Brain pericyte (primary cell): ENCODE measurements at regions not wholly inside any gene's neighbourhood (a gene's known extent, or its start where the extent isn't known, plus 50 kb on each side); places are given as distances from the start of the nearest gene placed in this dataset.

Experiments used
- DNase-seq: peaks from one replicate; pipeline ENCODE4 v3.0.0-alpha.2; 2012; ENCODE audit warnings: low read depth, low spot score

DNA sequence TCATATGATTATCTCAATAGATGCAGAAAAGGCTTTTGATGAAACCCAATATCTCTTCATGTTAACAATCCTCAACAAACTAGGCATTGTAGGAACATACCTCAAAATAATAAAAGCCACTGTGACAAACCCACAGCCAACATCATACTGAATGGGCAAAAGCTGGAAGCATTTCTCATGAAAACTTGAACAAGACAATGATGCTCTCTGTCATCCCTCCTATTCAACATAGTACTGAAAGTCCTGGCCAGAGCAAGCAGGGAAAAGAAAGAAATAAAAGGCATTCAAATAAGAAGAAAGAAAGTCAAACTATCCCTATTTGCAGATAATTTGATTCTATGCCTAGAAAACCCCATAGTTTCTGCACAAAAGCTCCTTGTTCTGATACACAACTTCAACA is 999.2 kb upstream of the GOT2 start:
- DNase-seq: no peak

- no peak for DNase-seq
Measured at GRCh38 chr16:59729613-59730012, 995.5 kb upstream of the GOT2 start.

- no peak for DNase-seq
Measured at GRCh38 chr16:59719121-59719520, 985.0 kb upstream of the GOT2 start.

DNA sequence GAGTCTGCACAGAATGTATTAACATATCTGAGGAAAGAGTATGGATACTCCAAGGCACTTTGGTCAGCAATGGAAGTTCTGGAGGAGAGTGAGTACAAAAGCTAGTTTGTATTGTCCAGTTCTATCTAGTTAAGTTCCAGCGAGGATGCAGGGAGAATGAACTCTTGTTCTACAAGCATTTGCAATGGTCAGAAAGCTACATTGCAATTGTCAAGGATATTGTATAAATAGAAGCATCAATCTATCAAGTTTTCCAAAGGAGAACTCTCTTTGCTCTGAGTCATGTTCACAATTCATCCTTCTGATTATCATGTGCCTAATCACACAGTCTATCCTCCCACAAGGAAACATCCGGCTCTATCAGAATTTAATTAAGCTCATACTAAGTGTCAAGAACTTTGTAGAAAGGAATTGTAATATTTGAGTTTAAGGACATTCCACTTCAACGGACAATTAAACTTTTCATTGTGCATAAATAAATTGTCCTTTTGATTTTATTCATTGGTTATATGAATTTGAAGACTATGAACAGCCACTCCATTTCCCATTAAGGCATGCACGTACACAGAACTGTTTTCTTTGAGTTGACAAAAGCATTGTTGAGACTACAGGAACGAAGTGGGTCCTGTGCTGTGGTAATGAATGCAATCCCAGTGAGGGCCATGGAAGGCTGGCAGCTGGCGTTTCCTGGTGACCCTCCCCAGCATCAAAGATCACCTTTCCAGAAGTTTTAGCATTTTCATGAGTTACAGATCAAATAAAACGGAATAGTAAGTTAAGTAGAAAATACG is 973.5 kb upstream of the GOT2 start:
- no peak for DNase-seq

DNA sequence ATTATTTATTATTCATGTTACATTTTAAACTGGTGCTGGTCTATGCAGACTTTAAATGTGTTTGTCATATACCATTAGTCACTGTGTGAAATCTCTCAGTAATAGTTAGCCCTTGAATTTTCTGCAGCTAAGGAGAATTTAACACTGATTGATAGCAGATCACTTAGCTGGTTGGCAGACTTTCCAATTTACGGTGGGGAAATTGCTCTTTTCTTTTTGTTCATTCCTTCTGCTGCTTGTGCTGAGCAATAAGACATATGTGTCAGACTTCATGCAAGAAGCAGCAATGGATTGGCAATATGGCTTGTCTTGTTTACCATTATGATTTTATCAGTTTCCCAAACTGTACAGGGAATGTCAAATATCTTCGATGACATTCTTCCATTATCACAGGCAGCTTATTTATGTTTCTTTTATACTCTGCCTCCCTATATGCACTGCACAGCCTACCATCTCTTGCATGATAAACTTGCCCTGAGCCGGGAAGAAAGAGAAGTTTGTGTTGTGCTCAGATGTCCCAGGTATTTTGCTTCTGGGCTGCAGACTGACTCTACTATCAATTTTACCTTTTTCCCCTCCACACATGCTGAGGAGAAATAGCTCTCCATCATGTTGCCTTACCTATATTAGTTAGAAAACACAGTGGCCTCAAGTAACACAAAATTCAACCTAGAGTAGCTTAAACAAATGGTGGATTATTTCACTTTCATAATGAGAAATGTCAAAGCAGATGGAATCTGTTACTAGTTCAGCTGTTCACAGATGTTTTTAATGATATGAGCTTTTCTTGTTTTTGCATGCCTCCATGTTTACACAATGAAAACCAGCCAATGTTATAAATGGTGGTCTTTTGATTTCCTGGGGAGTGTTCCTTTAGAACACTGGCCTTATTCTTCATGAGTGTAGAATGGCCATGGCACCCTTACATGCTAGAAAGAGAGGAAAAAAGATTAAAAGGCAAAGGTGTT is 968.1 kb upstream of the GOT2 start:
- no peak for DNase-seq

DNA sequence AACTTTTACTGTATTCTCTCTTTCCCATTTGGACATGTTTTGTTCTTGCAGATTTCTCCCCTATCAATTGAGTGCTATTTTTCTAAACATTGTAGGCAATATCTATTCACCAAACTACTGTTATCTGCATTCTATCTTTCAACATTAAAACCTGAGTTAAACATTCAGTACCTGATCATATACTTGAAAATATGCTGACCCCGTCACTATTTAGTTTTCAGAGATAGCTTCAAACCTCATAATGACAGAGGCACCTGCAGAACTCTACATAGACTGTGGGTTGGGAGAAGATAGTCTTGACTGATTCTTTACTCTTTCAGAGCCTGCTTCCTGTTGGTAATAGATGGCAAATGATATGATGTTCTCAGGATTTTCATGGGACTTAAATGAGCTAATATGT is 965.7 kb upstream of the GOT2 start:
- no peak for DNase-seq

DNA sequence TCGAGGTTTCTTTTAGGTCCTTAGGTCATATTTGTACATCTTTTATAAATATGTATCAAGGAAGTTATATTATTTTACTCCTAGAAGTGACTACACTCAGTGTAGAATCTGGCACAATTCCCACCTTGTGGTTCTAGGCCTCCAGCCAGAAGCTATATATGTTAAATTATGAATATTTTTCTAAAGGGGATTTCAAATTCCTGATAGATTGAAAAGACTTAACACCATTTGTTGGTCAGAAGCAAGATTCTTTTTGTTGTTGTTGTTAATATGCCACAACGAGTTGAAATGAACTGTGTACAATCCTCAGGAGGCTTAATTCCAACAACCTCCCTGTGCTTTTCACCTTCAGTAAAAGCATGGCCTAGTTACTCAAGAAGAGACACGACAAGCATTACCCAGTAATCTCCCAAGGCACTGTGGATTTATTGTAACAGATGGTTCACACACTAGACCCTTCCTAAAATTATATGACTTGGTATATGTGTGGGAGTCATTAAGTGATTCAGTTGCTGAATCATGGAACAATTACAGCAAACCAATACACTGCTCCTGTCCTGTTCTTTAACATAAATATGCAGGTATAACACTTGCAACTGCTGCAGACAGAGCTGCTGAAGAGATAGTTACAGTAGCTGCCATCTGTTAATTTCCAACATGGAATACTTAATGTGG is 964.4 kb upstream of the GOT2 start:
- peak; percentile 61 for DNase-seq

GRCh38 chr16:59697761-59698160 is 963.6 kb upstream of the GOT2 start:
- peak; percentile 67 for DNase-seq

GRCh38 chr16:59697236-59697635 is 963.1 kb upstream of the GOT2 start:
- no peak for DNase-seq

GRCh38 chr16:59696495-59696894 is 962.4 kb upstream of the GOT2 start:
- no peak for DNase-seq

DNA sequence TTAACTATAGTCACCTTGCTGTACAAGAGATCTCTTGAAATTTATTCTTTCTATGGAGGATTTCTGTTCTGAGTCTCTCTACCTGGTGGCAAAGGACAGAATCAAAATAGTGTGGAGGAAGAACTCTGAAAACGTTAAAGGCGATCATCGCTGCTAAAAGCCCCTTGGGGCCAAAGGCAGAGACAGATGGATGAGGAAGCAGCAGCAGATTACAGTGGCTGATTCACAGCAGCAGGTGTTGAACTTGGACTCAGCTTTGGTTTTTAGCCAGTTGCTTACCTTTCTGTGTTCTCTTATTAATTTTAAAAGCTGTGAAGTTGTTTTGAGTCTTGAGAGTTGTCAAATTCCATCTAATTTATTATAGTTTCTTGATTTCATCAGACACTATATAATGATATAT is 956.1 kb upstream of the GOT2 start:
- DNase-seq: no peak

DNA sequence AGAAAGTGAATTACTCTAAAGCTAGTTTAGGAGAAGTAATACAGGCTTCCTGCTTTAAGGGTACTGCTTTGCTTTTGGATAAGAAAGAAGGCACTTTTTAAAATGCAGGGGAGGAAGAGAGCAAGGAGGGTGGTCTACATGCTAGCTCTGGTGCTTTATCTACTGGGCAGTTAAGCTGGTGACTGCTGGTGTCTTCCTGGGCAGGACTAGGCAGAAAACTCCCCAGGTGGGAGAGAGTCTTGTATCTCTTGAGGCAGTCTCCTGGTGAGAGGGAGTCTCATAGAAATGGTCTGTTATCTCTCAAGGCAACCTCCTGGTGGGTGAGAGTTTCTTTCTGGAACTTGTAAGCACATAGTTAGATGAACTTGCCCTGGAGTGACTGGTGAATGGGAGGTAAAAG is 953.9 kb upstream of the GOT2 start:
- no peak for DNase-seq

- no peak for DNase-seq
Measured at GRCh38 chr16:59686405-59686804, 952.3 kb upstream of the GOT2 start.

GRCh38 chr16:59684911-59685310 is 950.8 kb upstream of the GOT2 start:
- no peak for DNase-seq

DNA sequence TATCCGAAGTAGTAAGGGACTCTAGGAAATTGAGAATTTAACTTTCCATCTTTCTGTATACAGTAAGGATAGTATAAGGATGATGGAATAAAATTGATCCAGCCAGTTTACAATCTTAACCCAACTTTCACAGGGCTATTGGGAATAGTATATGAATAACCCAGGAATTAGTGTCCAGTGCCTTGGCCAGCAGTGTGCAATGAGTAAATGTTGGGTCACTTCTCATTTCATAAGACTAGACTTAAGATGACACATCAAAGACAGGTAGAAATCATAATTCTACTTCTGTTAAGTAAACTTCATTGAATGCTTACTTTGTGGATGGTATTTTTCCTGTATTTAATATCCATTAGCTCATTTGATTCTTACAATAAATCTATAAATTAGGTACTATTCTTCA is 949.6 kb upstream of the GOT2 start:
- DNase-seq: no peak

- DNase-seq: no peak
Measured at GRCh38 chr16:59665618-59666220, 931.6 kb upstream of the GOT2 start.

- no peak for DNase-seq
Measured at GRCh38 chr16:59658572-59658971, 924.5 kb upstream of the GOT2 start.

DNA sequence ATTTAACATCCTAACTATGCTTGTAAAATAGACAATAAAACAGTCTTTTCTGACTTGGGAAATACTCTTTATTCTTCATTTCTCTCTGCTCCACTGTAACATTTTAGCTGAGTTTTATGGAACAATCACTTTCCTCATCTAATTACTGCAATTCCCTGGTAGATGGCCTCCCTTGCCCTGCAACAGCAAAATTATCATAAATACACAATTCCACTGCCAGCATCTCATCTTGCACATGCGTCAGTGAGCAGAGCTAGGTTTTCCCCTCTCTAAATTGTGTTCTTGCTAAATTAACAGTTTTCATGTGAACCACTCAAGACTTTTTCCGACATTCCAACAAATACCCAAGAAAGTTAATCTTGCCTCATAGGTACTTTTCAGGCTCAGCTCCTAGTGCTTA is 920.9 kb upstream of the GOT2 start:
- no peak for DNase-seq

GRCh38 chr16:59654455-59654854 is 920.3 kb upstream of the GOT2 start:
- DNase-seq: no peak

DNA sequence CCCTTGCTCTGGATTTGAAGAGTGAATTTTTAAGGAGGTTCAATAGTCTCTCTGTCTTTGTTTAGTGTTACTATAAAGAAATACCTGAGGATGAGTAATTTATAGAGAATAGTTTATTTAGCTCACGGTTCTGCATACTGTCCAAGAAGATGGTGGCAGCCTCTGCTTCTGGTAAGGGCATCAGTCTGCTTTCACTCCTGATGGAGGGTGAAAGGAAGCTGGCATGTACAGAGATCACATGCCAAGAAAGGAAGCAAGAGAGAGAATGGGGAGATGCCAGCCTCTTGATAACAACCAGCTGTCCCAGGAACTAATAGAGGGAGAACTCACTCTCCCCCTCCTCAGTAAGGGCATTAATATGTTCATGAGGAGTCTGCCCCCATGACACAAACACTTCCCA is 917.5 kb upstream of the GOT2 start:
- no peak for DNase-seq

DNA sequence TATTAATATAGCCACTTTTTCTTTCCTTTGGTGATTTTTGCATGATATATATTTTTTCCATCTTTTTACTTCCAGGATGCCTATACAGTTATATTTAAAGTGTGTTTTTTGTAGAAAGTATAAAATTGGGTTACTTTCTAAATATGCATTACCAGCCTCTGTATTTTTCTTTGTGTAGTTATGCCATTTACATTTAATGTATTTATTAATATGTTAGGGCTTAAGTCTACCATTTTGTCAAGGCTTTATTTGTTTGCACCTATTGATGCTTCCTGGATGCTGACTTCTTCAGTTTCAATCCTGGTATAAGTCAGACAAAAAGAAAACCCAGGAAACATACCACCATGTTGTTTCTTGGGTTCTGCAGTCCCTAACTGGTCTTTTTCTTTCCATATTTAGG is 911.1 kb upstream of the GOT2 start:
- DNase-seq: no peak

DNA sequence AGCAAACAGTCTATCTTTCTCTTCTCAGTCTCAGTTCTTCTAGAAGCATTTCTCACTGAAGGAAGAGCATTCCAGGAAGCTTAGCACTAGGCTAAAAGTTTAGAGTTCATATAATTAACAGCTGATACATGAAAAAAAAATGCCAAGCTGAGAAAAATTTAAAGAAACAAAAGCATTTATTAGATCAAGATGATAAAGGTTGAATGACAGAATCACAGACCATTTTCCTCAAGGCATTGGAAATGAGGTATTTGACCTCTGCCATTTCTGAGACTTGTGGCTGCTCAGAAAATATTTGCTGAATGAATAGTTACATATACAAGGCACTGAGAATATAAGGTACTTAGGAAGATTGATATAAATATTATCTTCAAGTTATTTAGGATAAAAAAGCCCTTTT is 901.6 kb upstream of the GOT2 start:
- no peak for DNase-seq
